Epithelial cell of esophagus (primary cell): ENCODE measurements at regions not wholly inside any gene's neighbourhood (a gene's known extent, or its start where the extent isn't known, plus 50 kb on each side); places are given as distances from the start of the nearest gene placed in this dataset.

Experiments
- DNase-seq: peaks from one replicate; pipeline ENCODE4 v3.0.0; 2010; ENCODE audit warnings: low read depth
- H3K4me3 ChIP-seq: 2 replicates; pipeline ENCODE4 v1.5.1; 2011; ENCODE audit warnings: mild to moderate bottlenecking, low read length, control low read depth
- TF ChIP-seq, protein P1 (sequence below): IDR thresholded peaks from 2 replicates; pipeline ENCODE4 v1.5.1; 2011; ENCODE audit warnings: low read depth, mild to moderate bottlenecking, low read length, control low read depth, inconsistent platforms; ENCODE audit not compliant: insufficient read depth; ENCODE audit errors: missing control alignments

DNA sequence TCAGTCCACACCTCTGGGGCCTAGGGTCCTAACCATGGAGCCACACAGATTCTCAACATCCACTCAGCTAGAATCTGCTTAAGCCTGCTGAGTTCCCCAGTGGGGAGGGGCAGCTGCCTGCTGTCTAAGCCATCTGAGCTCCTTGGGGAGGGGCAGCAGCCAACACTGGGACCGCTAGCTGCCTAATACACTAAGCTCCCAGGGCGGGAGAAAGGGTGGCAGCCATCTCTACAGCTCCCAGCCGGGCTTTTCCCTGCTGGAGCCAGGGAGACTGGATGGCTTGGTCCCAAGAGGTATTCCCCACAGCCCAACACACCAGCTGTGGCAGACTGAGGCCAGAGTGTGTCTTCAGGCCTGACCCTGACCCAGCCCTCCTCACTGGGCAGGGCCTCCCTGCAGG lies 217.3 kb upstream of the TMEM45B start:
- no peak for DNase-seq
- no peak overlapping the region for H3K4me3 ChIP-seq
- TF ChIP-seq, protein P1, sequence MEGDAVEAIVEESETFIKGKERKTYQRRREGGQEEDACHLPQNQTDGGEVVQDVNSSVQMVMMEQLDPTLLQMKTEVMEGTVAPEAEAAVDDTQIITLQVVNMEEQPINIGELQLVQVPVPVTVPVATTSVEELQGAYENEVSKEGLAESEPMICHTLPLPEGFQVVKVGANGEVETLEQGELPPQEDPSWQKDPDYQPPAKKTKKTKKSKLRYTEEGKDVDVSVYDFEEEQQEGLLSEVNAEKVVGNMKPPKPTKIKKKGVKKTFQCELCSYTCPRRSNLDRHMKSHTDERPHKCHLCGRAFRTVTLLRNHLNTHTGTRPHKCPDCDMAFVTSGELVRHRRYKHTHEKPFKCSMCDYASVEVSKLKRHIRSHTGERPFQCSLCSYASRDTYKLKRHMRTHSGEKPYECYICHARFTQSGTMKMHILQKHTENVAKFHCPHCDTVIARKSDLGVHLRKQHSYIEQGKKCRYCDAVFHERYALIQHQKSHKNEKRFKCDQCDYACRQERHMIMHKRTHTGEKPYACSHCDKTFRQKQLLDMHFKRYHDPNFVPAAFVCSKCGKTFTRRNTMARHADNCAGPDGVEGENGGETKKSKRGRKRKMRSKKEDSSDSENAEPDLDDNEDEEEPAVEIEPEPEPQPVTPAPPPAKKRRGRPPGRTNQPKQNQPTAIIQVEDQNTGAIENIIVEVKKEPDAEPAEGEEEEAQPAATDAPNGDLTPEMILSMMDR = no peak

DNA sequence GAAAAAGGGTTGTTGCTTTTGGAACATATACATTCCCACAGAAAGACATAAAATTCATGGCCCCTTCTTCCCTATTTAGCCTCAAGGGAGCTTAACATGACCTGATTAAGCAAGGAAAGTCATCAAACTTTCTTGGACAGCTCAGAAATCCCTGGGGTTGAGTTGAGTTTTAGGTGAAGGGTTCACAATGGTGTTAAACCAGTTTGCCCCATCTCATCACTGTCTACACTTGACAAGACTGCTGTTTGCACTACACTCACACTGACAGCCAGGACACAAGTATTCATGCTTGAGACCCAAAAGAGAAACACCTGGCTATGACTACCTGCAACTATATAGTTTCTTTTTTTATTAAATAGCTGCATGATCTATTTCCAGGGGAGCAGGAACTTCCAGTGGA lies 209.8 kb upstream of the TMEM45B start:
- peak; percentile 15 for DNase-seq
- no peak overlapping the region for H3K4me3 ChIP-seq
- TF ChIP-seq, protein P1 = no peak

DNA sequence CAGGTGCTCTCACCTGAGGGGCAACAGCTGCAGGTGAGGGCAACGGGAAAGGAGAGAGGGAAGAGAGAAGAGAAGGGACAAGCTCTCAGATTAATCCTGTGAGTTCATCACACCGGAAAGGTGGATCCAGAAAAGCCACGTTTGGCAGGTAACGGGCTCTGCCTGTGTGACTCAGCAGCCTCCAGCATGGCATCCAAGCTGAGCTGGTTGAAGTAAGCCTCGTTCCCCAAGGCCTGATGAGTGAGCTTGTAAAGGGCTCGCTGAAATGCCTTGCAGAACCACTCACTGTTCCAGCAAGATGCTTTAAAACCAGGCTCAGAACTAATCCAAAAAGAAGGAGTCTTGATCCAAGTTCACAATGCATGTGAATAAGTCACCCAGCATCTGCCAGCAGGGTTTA lies 206.9 kb upstream of the TMEM45B start:
- DNase-seq = peak; percentile 95
- H3K4me3 ChIP-seq = no peak overlapping the region
- TF ChIP-seq, protein P1 = no peak

DNA sequence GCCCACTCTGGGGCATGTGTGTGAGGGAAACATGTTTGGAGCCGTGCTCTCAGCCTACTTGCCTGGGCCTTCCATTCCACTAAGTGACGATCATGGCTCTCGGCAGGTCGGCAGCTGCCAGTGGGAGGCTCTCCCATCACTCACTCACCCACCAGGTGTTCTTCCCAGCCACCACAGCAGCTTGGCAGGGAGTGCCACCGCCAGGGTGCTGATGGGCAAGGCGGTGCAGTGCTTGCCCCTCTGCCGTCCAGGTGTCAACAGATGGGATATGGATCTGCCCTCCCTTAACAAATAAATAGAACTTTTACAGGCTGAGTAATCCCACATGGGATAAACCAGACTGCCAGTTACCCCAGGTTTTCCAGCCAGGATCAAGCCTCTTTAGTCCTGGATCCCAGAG lies 205.5 kb upstream of the TMEM45B start:
- TF ChIP-seq, protein P1 = no peak
- no peak for DNase-seq

DNA sequence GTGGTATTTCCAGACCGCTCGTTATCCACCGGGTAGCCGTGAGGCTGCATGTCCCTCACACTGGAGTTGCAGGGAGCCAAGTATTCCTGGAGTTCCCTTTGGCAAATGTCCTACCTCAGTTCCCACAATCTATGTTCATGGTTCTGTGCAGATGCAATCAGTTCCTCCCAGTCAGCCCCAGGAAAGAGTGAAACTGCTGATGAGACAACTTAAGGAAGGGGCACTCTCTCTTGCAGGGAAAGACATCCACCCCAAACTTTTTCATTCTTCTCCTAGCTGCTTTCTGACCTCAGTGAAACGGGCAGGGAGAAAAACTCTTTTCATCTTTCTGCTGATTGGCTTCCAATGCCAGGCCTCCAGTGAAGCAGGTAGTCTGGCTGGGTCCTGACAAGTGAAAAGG lies 205.1 kb upstream of the TMEM45B start:
- no peak for DNase-seq
- no peak overlapping the region for H3K4me3 ChIP-seq
- TF ChIP-seq, protein P1 = no peak

More for the DNA sequence above, 205.5 kb upstream of the TMEM45B start:
- no peak overlapping the region for H3K4me3 ChIP-seq

DNA sequence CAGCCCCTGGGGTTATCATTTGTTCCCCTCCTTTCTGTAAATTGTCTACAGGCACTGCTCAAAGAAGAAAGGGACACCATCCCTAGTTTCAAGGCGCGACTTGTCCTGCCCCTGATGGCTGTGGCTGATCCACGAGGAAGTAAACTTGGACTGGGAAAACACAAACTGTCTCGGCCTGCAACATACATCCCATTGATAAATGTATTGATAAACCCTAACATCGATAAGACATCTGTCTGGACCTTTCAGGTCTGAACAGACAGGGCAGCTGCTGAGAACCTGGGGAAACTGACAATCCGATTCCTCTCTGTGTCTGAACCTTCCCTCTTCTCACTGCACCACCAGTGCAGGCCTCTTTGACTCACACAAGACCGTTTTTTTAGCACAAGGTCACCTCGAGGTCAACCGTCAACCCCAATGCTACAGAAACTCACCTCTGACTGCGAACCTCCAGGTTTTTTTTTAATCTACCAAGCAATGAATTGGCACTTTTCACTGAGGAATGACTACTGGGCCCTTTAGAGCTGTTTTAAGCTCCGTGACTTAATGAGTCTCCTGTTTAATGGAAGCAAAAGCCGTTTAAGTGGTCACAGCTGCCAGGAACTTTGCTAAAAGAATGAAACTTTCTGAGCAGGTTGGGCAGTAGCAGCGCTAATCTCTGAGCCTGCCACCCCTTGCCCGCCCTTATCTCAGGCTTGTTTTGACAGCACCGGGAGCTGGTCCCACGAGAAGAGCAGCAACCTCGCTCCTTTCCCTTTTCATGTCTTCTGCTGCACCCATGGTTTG lies 203.8 kb upstream of the TMEM45B start:
- H3K4me3 ChIP-seq = no peak overlapping the region
- DNase-seq = no peak
- TF ChIP-seq, protein P1 = no peak

DNA sequence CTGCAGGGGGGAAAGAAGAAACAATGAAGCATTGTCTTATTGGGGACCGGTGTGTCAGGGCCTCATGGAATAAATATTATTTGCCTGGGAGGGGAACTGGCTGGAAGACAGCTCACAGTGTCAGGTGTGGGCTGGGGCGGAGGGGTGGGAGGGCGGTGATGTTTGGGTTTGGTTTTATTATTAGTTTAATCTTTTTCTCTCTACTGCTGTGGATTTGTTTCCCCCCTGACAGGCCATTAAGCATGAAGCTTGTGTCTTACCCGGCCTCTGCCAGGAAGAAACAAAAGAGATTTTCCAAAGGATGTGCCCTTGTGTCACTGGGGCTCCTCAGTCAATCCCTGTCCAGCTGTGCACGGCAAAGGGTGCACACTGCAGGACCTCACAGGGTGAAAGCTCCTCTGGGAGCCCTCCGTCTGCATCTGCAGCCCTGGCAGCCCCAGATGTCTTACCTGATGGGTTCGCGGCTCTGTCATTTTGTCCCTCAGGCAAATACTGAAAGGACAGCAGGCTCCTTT lies 203.1 kb upstream of the TMEM45B start:
- DNase-seq = no peak
- TF ChIP-seq, protein P1 = no peak
- H3K4me3 ChIP-seq = no peak overlapping the region
